ENCODE measurements at regions not wholly inside any gene's neighbourhood (a gene's known extent, or its start where the extent isn't known, plus 50 kb on each side); places are given as distances from the start of the nearest gene placed in this dataset.

DNA sequence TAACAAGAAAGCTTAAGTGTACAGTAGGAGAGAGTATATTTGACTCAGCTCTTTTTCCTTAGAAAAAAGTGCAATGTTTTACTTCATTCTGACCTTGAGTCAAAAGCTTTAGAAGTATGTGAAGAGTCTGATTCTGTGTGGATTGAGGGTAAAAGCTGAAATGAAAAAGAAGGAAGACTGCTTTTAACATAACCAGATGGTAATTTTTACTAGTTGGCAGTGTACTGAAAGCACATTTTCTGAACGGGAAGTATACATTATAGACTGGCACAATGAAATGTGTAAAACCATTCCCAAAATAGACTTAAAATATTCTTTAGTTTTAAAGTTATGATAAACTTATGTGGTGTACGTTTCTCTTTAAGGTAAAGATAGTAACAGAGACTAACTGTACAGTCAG, 197.8 kb upstream of the ZNF717 start:
- TF ChIP-seq, protein P1, sequence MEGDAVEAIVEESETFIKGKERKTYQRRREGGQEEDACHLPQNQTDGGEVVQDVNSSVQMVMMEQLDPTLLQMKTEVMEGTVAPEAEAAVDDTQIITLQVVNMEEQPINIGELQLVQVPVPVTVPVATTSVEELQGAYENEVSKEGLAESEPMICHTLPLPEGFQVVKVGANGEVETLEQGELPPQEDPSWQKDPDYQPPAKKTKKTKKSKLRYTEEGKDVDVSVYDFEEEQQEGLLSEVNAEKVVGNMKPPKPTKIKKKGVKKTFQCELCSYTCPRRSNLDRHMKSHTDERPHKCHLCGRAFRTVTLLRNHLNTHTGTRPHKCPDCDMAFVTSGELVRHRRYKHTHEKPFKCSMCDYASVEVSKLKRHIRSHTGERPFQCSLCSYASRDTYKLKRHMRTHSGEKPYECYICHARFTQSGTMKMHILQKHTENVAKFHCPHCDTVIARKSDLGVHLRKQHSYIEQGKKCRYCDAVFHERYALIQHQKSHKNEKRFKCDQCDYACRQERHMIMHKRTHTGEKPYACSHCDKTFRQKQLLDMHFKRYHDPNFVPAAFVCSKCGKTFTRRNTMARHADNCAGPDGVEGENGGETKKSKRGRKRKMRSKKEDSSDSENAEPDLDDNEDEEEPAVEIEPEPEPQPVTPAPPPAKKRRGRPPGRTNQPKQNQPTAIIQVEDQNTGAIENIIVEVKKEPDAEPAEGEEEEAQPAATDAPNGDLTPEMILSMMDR (IDR thresholded peaks at IDR 0.05), result no peak
- TF ChIP-seq POLR2A (IDR thresholded peaks at IDR 0.05), result no peak
- no peaks in the 10 kb centered on the region for H3K27me3 ChIP-seq
- H3K36me3 ChIP-seq (replicated peaks in 1 of 2), result no peaks in the 10 kb centered on the region
- DNase-seq, result no peak
- no peaks in the 10 kb centered on the region for H3K9me3 ChIP-seq (replicated peaks in 1 of 3)
- intact Hi-C loops (cut with DNase I), result no loop called here
- no peak overlapping the region for H3K27ac ChIP-seq
- WGBS, 4 donors, result 32 to 51% (median 34%) methylated on average over 2 of the region's 2 CpGs
- no peak overlapping the region for H3K4me3 ChIP-seq
- H3K4me1 ChIP-seq (replicated peaks in 1 of 2), result no peaks in the 10 kb centered on the region

DNA sequence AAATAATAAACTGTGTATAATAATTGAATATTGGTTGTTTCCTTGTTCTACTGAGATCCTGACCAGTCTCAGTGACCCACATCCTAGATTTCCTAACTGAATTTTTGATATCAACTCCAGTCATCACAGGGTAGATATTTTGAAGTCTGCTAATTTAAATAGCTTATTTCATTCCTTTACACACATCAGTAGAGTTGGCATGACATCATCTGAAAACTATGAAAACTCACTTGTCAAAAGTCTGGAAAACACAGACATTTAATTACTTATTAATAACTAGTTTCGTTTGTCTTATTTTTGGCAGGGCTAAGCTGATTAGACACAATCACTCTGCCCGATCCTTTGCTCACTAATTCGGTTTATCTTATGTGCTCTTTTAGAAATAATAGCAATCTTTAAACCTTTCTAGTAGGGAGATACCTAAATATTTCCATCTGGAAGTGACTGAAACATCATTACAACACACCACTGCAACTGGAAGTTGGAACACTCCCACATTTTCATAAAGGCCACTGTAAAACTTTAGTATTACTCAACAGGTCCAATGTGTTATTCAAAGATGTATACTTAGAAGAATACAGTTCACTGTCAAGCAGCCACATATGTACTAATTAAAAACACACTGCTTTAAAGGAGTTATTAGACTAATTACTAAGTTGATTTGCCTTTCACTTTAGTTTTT, 198.4 kb upstream of the ZNF717 start:
- Histone ChIP-seq H3K9me3 (replicated peaks in 1 of 3) (no peaks in the 10 kb centered on the region), H3K4me3 (no peak overlapping the region), H3K4me1 (replicated peaks in 1 of 2) (no peaks in the 10 kb centered on the region), H3K36me3 (replicated peaks in 1 of 2) (no peaks in the 10 kb centered on the region), H3K27ac (no peak overlapping the region), H3K27me3 (no peaks in the 10 kb centered on the region)
- no peak for DNase-seq
- TF ChIP-seq, protein P1 (IDR thresholded peaks at IDR 0.05), result no peak
- no peak for TF ChIP-seq POLR2A (IDR thresholded peaks at IDR 0.05)
- WGBS, 4 donors, result 50 to 59% (median 53%) methylated on average over 3 of the region's 3 CpGs
- intact Hi-C loops (cut with DNase I), result no loop called here

DNA sequence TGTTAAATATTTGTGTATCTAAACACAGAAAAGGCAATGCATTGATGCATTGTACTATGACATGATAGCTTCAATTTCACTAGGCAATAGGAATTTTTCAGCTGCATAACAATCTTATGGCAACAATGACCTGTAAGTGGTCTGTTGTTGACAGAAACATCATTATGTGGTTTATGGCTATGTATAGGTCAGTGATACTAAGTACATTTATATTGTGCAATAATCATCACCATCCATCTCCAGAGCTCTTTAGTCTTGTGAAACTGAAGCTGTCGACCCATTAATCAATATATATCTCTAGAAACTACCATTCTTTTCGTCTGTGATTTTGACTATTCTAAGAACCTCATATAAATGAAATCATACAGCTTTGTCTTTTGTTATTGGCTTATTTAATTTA, 200.1 kb upstream of the ZNF717 start:
- H3K27ac ChIP-seq, result no peak overlapping the region
- no peak for DNase-seq
- intact Hi-C loops (cut with DNase I), result no loop called here
- no peak overlapping the region for H3K4me3 ChIP-seq
- no peaks in the 10 kb centered on the region for H3K4me1 ChIP-seq (replicated peaks in 1 of 2)
- WGBS, 4 donors, result 16 to 51% (median 27%) methylated on average over 2 of the region's 2 CpGs
- H3K36me3 ChIP-seq (replicated peaks in 1 of 2), result no peaks in the 10 kb centered on the region
- TF ChIP-seq, protein P1 (IDR thresholded peaks at IDR 0.05), result no peak
- TF ChIP-seq POLR2A (IDR thresholded peaks at IDR 0.05), result no peak
- H3K27me3 ChIP-seq, result no peaks in the 10 kb centered on the region
- H3K9me3 ChIP-seq (replicated peaks in 1 of 3), result no peaks in the 10 kb centered on the region

DNA sequence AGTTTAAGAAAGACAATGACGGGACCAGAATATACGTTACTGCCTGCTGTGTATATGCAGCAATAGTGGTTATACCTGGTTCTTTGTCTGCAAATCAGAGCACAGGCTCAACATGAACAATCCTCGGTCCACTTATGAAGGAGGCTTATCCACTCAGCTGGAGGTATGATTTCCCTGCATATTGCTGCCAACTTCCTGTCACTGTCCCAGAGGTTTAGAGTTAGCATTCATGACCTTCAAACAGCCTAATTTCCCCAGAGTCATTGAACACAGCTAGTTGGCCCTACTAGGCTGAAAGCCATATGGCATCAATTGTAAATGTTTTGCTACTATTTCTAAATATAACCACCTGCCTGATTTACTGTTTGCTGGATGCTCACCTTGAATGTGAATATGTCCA, 224.9 kb upstream of the ZNF717 start:
- DNase-seq, result no peak
- no peaks in the 10 kb centered on the region for H3K27me3 ChIP-seq
- H3K36me3 ChIP-seq (replicated peaks in 1 of 2), result no peaks in the 10 kb centered on the region
- intact Hi-C loops (cut with DNase I), result no loop called here
- H3K4me1 ChIP-seq (replicated peaks in 1 of 2), result no peaks in the 10 kb centered on the region
- H3K4me3 ChIP-seq, result no peak overlapping the region
- 64 to 76% (median 74%) methylated on average over 3 of the region's 3 CpGs for WGBS, 4 donors
- no peaks in the 10 kb centered on the region for H3K9me3 ChIP-seq (replicated peaks in 1 of 3)
- no peak overlapping the region for H3K27ac ChIP-seq
- TF ChIP-seq, protein P1 (IDR thresholded peaks at IDR 0.05), result no peak
- TF ChIP-seq POLR2A (IDR thresholded peaks at IDR 0.05), result no peak
